Gastroesophageal sphincter (tissue), 3 donors: ENCODE measurements at regions not wholly inside any gene's neighbourhood (a gene's known extent, or its start where the extent isn't known, plus 50 kb on each side); places are given as distances from the start of the nearest gene placed in this dataset.

Experiments
- CTCF ChIP-seq, 4 experiments: fragments of 200-600 bp in 2 of 4; fragments of 450-650 bp in 2 of 4; sonication (generic) in 1 of 4; IDR thresholded peaks; one replicate each; pipeline ENCODE4 v1.5.1; 2017 to 2019; ENCODE audit warnings: antibody characterized with exemption in 4 of 4, mild to moderate bottlenecking in 2 of 4, moderate library complexity in 2 of 4
- POLR2A ChIP-seq, 2 donors: fragments of 450-650 bp; IDR thresholded peaks; one replicate each; pipeline ENCODE4 v1.6.1; 2017; ENCODE audit warnings: antibody characterized with exemption in 2 of 2, mild to moderate bottlenecking in 2 of 2, moderate library complexity in 1 of 2
- POLR2AphosphoS5 ChIP-seq: sonication (generic); formaldehyde crosslinking; IDR thresholded peaks from one replicate; pipeline ENCODE4 v1.6.1; 2017; ENCODE audit warnings: antibody characterized with exemption

- no peak for TF ChIP-seq POLR2A (IDR thresholded peaks at IDR 0.05)
- no peak for TF ChIP-seq CTCF (IDR thresholded peaks at IDR 0.05)
- no peak for TF ChIP-seq POLR2AphosphoS5
Observed at GRCh38 chr7:84248843-84249242, 54.3 kb upstream of the SEMA3A start.
